Prostate gland (tissue), 2 donors: ENCODE measurements at regions not wholly inside any gene's neighbourhood (a gene's known extent, or its start where the extent isn't known, plus 50 kb on each side); places are given as distances from the start of the nearest gene placed in this dataset.

Source experiments
- CTCF ChIP-seq, 4 experiments: fragments of 200-600 bp in 2 of 4; fragments of 450-650 bp in 2 of 4; sonication (generic) in 2 of 4; IDR thresholded peaks; 1 replicate in 3 of 4; 2 replicates in 1 of 4; pipeline ENCODE4 v1.5.1; 2016 to 2019; ENCODE audit warnings: antibody characterized with exemption in 4 of 4, mild to moderate bottlenecking in 2 of 4, moderate library complexity in 2 of 4
- POLR2A ChIP-seq: fragments of 450-650 bp; IDR thresholded peaks from one replicate; pipeline ENCODE4 v1.6.1; 2016; ENCODE audit warnings: antibody characterized with exemption, mild to moderate bottlenecking
- POLR2AphosphoS5 ChIP-seq: sonication (generic); formaldehyde crosslinking; IDR thresholded peaks from one replicate; pipeline ENCODE4 v1.6.1; 2017; ENCODE audit warnings: antibody characterized with exemption

- no peak for TF ChIP-seq CTCF (IDR thresholded peaks at IDR 0.05)
- TF ChIP-seq POLR2AphosphoS5 = no peak
- TF ChIP-seq POLR2A = no peak
Measured at GRCh38 chr20:53768329-53768728, 174.7 kb upstream of the ZNF217 start.
